IMR-90 (cell line): ENCODE measurements at regions not wholly inside any gene's neighbourhood (a gene's known extent, or its start where the extent isn't known, plus 50 kb on each side); places are given as distances from the start of the nearest gene placed in this dataset.

Source experiments
- ATAC-seq: fragments of 200-7000 bp; cut with Tn5 transposase; 2 replicates; pipeline ENCODE4 v1.9.1; 2020; ENCODE audit warnings: low read depth, mild to moderate bottlenecking, moderate library complexity
- BruUV-seq: library from RNA; stranded (reverse); fragments of 400-500 nt; replicated peaks from 2 replicates; lab custom pipeline; 2021; lab: Mats Ljungman, UMichigan
- CTCF ChIA-PET: fragments of 300-600 bp; formaldehyde crosslinking; extraction: SDS; loops from one replicate; lab custom pipeline; 2021; ENCODE audit warnings: antibody characterized with exemption; lab: Yijun Ruan, JAX
- POLR2A ChIA-PET: fragments of 300-600 bp; sonication (Branson Sonifier 250); formaldehyde crosslinking; loops from one replicate; lab custom pipeline; 2022; ENCODE audit warnings: antibody characterized with exemption; ENCODE audit not compliant: unreplicated experiment; lab: Charles Lee
- DNase-seq: peaks from one replicate; pipeline ENCODE4 v3.0.0; 2013
- H2AFZ ChIP-seq: replicated peaks from 2 replicates; pipeline ENCODE3; 2013; ENCODE audit warnings: low read length, mild to moderate bottlenecking; ENCODE audit not compliant: poor library complexity
- H2AK5ac ChIP-seq: 2 replicates; pipeline ENCODE4 v1.6.1; 2013; ENCODE audit warnings: low read depth, low read length, inconsistent platforms
- H2AK9ac ChIP-seq: replicated peaks from 2 replicates; pipeline ENCODE3; 2013; ENCODE audit warnings: mild to moderate bottlenecking, low read depth, low read length, moderate library complexity; ENCODE audit not compliant: poor library complexity
- H2BK120ac ChIP-seq: 2 replicates; pipeline ENCODE4 v1.6.1; 2013; ENCODE audit warnings: low read depth, low read length, inconsistent platforms
- H2BK15ac ChIP-seq: 3 replicates; pipeline ENCODE4 v1.6.1; 2013; ENCODE audit warnings: low read depth, low read length, inconsistent platforms
- H2BK20ac ChIP-seq: 2 replicates; pipeline ENCODE4 v1.6.1; 2013; ENCODE audit warnings: low read depth, mild to moderate bottlenecking, inconsistent platforms, low read length, moderate library complexity
- H2BK5ac ChIP-seq: 2 replicates; pipeline ENCODE4 v1.6.1; 2013; ENCODE audit warnings: mild to moderate bottlenecking, low read depth, low read length, inconsistent platforms; ENCODE audit not compliant: poor library complexity, severe bottlenecking
- H3K14ac ChIP-seq: replicated peaks from 2 replicates; pipeline ENCODE4 v1.6.1; 2013; ENCODE audit warnings: low read depth, low read length, inconsistent platforms
- H3K18ac ChIP-seq: 2 replicates; pipeline ENCODE4 v1.6.1; 2013; ENCODE audit warnings: low read depth, low read length, control low read depth
- H3K23ac ChIP-seq: 2 replicates; pipeline ENCODE4 v1.6.1; 2013; ENCODE audit warnings: low read depth, low read length, inconsistent platforms
- H3K27ac ChIP-seq: 2 replicates; pipeline ENCODE4 v1.5.1; 2013; ENCODE audit warnings: mild to moderate bottlenecking, control low read depth, low read length; ENCODE audit not compliant: insufficient read depth
- H3K27me3 ChIP-seq: 2 replicates; pipeline ENCODE4 v1.6.1; 2013; ENCODE audit warnings: low read length; ENCODE audit not compliant: control insufficient read depth, insufficient read depth
- H3K36me3 ChIP-seq: 2 replicates; pipeline ENCODE4 v1.6.1; 2013; ENCODE audit warnings: low read length, mixed read lengths; ENCODE audit not compliant: control insufficient read depth, insufficient read depth
- H3K4ac ChIP-seq: 2 replicates; pipeline ENCODE4 v1.6.1; 2013; ENCODE audit warnings: low read depth, low read length, inconsistent platforms
- H3K4me1 ChIP-seq: 2 replicates; pipeline ENCODE4 v1.6.1; 2013; ENCODE audit warnings: low read length, mixed read lengths; ENCODE audit not compliant: control insufficient read depth, insufficient read depth
- H3K4me2 ChIP-seq: 2 replicates; pipeline ENCODE4 v1.6.1; 2013; ENCODE audit warnings: low read depth, mild to moderate bottlenecking, control low read depth, low read length, moderate library complexity
- H3K4me3 ChIP-seq: 2 replicates; pipeline ENCODE4 v1.5.1; 2013; ENCODE audit warnings: low read depth, mild to moderate bottlenecking, control low read depth, low read length, moderate library complexity; ENCODE audit not compliant: insufficient read depth
- H3K56ac ChIP-seq: 2 replicates; pipeline ENCODE4 v1.6.1; 2013; ENCODE audit warnings: low read length, inconsistent platforms; ENCODE audit not compliant: insufficient read depth; ENCODE audit errors: extremely low read depth
- H3K79me1 ChIP-seq, 2 experiments: 2 replicates each; pipeline ENCODE4 v1.6.1; 2013; ENCODE audit warnings: low read length in 2 of 2, inconsistent platforms in 1 of 2, low read depth in 1 of 2
- H3K9ac ChIP-seq: 2 replicates; pipeline ENCODE4 v1.6.1; 2013; ENCODE audit warnings: low read depth, low read length, control low read depth
- H3K9me1 ChIP-seq: 2 replicates; pipeline ENCODE4 v1.6.1; 2013; ENCODE audit warnings: low read length, inconsistent platforms; ENCODE audit not compliant: insufficient read depth
- H3K9me3 ChIP-seq: 2 replicates; pipeline ENCODE4 v1.6.1; 2013; ENCODE audit warnings: low read length; ENCODE audit not compliant: control insufficient read depth, insufficient read depth
- H4K20me1 ChIP-seq: 2 replicates; pipeline ENCODE4 v1.6.1; 2013; ENCODE audit warnings: low read length, inconsistent platforms; ENCODE audit not compliant: insufficient read depth
- H4K5ac ChIP-seq: 2 replicates; pipeline ENCODE4 v1.6.1; 2013; ENCODE audit warnings: mild to moderate bottlenecking, low read depth, low read length, control low read depth
- H4K8ac ChIP-seq, 2 experiments: 2 replicates each; pipeline ENCODE4 v1.6.1; 2013; ENCODE audit warnings: low read depth in 2 of 2, low read length in 2 of 2, control low read depth in 1 of 2, inconsistent platforms in 1 of 2
- H4K91ac ChIP-seq: 2 replicates; pipeline ENCODE4 v1.6.1; 2013; ENCODE audit warnings: low read depth, low read length, inconsistent platforms; ENCODE audit not compliant: insufficient read depth
- CEBPB ChIP-seq: IDR thresholded peaks from 2 replicates; pipeline ENCODE4 v1.6.1; 2012; ENCODE audit warnings: low read depth, low read length, improper control_type of control experiment
- CHD1 ChIP-seq: IDR thresholded peaks from 2 replicates; pipeline ENCODE4 v1.6.1; 2012; ENCODE audit warnings: low read depth, low read length, improper control_type of control experiment
- FOS ChIP-seq: fragments of 150-350 bp; IDR thresholded peaks from 2 replicates; pipeline ENCODE4 v1.6.1; 2016; ENCODE audit warnings: low read depth, low read length
- MAFK ChIP-seq: IDR thresholded peaks from 2 replicates; pipeline ENCODE4 v1.6.1; 2012; ENCODE audit warnings: low read depth, low read length, improper control_type of control experiment
- MAZ ChIP-seq: IDR thresholded peaks from 2 replicates; pipeline ENCODE4 v1.6.1; 2012; ENCODE audit warnings: low read depth, mild to moderate bottlenecking, low read length, improper control_type of control experiment, moderate library complexity, borderline replicate concordance
- MXI1 ChIP-seq: IDR thresholded peaks from 2 replicates; pipeline ENCODE4 v1.6.1; 2012; ENCODE audit warnings: low read depth, mild to moderate bottlenecking, low read length, moderate library complexity, borderline replicate concordance
- SMC3 ChIP-seq: fragments of 150-350 bp; IDR thresholded peaks from 2 replicates; pipeline ENCODE4 v1.6.1; 2016; ENCODE audit warnings: low read depth, mild to moderate bottlenecking, antibody characterized with exemption, low read length, moderate library complexity
- dilution Hi-C: fragments of 300-500 bp; cut with HindIII; formaldehyde crosslinking; loops from one replicate; pipeline ENCODE4 v1.14.3; 2018; ENCODE audit warnings: low sequenced_read_pairs; ENCODE audit not compliant: unreplicated experiment
- in situ Hi-C: fragments of 300-500 bp; cut with MboI; formaldehyde crosslinking; loops from 3 replicates; pipeline ENCODE4 v1.14.3; 2019; ENCODE audit warnings: low sequenced_read_pairs, inconsistent platforms, mixed read lengths
- intact Hi-C: fragments of 100-400 bp; cut with micrococcal nuclease; formaldehyde crosslinking; loops from 2 replicates; pipeline ENCODE4 v1.10.0; 2022
- TF ChIP-seq, protein P1 (sequence below): conservative IDR thresholded peaks from 2 replicates; pipeline ENCODE4 v1.5.1; 2012; ENCODE audit warnings: mild to moderate bottlenecking, low read depth, low read length, improper control_type of control experiment
- TF ChIP-seq, protein P2 (sequence below): fragments of 150-350 bp; IDR thresholded peaks from 2 replicates; pipeline ENCODE4 v1.6.1; 2016; ENCODE audit warnings: low read depth, mild to moderate bottlenecking, low read length, moderate library complexity, borderline replicate concordance

DNA sequence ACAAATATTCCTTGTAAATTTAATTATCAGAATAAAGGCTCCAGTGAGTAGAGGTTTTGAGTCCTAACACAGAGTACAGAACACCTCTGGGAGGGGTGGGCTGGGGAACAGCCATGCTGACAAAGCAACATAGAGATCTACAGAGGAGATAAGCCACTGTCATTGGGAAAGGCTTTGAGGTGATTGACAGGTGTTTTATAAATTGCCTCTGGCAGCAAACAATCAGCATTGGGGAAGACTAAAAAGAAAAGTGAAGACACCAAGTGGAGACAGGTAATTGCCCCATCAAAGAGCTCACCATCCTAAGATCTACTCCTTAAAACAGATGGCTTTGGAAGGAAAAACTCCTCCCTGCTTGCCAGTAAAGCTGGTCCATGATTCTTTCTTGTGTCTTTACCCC lies 189.7 kb upstream of the TLE4 start:
- Histone ChIP-seq H3K4me3 (no peak overlapping the region), H2BK20ac (no peak overlapping the region), H3K27ac (no peak overlapping the region), H4K91ac (no peak overlapping the region), H3K18ac (no peak overlapping the region), H4K5ac (no peak overlapping the region), H3K56ac (no peak overlapping the region), H3K4me1 (peaks cover 5% of the 10 kb centered on the region; the same call in 1 of the 2 replicates), H2AK9ac (no peak overlapping the region), H3K9ac (no peak overlapping the region), H4K8ac (no peak overlapping the region), H2BK5ac (no peak overlapping the region), H3K79me1 (no peaks in the 10 kb centered on the region), H3K4me2 (no peak overlapping the region), H3K4ac (no peak overlapping the region), H2BK120ac (no peak overlapping the region), H3K27me3 (no peaks in the 10 kb centered on the region; the same call in 1 of the 2 replicates), H3K9me1 (no peaks in the 10 kb centered on the region), H4K20me1 (no peaks in the 10 kb centered on the region), H3K23ac (no peak overlapping the region), H3K9me3 (peaks cover 4% of the 10 kb centered on the region; the same call in 1 of the 2 replicates), H3K14ac (no peak overlapping the region), H2AK5ac (no peak overlapping the region), H2BK15ac (no peak overlapping the region), H3K36me3 (no peaks in the 10 kb centered on the region), H2AFZ (no peak overlapping the region)
- dilution Hi-C loops (no loop called here), in situ Hi-C loops (no loop called here), intact Hi-C loops (no loop called here)
- no TSS peak for BruUV-seq
- ATAC-seq (no peak), DNase-seq (no peak)
- POLR2A ChIA-PET = no interaction called here
- CTCF ChIA-PET = no interaction called here
- TF ChIP-seq CEBPB (no peak), MXI1 (no peak), MAZ (no peak), SMC3 (no peak), CHD1 (no peak), MAFK (no peak), FOS (no peak)
- TF ChIP-seq, protein P1, sequence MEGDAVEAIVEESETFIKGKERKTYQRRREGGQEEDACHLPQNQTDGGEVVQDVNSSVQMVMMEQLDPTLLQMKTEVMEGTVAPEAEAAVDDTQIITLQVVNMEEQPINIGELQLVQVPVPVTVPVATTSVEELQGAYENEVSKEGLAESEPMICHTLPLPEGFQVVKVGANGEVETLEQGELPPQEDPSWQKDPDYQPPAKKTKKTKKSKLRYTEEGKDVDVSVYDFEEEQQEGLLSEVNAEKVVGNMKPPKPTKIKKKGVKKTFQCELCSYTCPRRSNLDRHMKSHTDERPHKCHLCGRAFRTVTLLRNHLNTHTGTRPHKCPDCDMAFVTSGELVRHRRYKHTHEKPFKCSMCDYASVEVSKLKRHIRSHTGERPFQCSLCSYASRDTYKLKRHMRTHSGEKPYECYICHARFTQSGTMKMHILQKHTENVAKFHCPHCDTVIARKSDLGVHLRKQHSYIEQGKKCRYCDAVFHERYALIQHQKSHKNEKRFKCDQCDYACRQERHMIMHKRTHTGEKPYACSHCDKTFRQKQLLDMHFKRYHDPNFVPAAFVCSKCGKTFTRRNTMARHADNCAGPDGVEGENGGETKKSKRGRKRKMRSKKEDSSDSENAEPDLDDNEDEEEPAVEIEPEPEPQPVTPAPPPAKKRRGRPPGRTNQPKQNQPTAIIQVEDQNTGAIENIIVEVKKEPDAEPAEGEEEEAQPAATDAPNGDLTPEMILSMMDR = no peak
- TF ChIP-seq, protein P2, sequence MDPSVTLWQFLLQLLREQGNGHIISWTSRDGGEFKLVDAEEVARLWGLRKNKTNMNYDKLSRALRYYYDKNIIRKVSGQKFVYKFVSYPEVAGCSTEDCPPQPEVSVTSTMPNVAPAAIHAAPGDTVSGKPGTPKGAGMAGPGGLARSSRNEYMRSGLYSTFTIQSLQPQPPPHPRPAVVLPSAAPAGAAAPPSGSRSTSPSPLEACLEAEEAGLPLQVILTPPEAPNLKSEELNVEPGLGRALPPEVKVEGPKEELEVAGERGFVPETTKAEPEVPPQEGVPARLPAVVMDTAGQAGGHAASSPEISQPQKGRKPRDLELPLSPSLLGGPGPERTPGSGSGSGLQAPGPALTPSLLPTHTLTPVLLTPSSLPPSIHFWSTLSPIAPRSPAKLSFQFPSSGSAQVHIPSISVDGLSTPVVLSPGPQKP = no peak
